ENCODE measurements at regions not wholly inside any gene's neighbourhood (a gene's known extent, or its start where the extent isn't known, plus 50 kb on each side); places are given as distances from the start of the nearest gene placed in this dataset.
A peak's percentile ranks its signal among the peaks of the same experiment; 100 is the strongest.
"Not testable (repeated sequence)": the region's sequence is repeated elsewhere in the genome, so short reads cannot be mapped to it uniquely, and the experiment has no call there.

GRCh38 chr2:12558519-12558918 lies 158.2 kb upstream of the TRIB2 start:
- DNase-seq = no peak
- no peaks in the 10 kb centered on the region for H3K9me3 ChIP-seq
- no peak overlapping the region for H3K4me3 ChIP-seq (ENCODE audit: low read depth, low read length)
- no peaks in the 10 kb centered on the region; the same call in 1 of the 2 replicates for H3K36me3 ChIP-seq
- peaks cover 31% of the 10 kb centered on the region for H3K4me1 ChIP-seq
- H3K27me3 ChIP-seq = no peaks in the 10 kb centered on the region
- TF ChIP-seq CTCF (IDR thresholded peaks at IDR 0.05; ENCODE audit: low read depth, low read length) = no peak

- H3K27me3 ChIP-seq = no peaks in the 10 kb centered on the region
- H3K4me1 ChIP-seq = peaks cover 14% of the 10 kb centered on the region
- no peaks in the 10 kb centered on the region; the same call in 1 of the 2 replicates for H3K36me3 ChIP-seq
- no peak for TF ChIP-seq CTCF (IDR thresholded peaks at IDR 0.05; ENCODE audit: low read depth, low read length)
- no peak for DNase-seq
- no peaks in the 10 kb centered on the region for H3K9me3 ChIP-seq
- H3K4me3 ChIP-seq (ENCODE audit: low read depth, low read length) = no peak overlapping the region
Measured at GRCh38 chr2:12560618-12561017, 156.1 kb upstream of the TRIB2 start.

- H3K4me3 ChIP-seq (ENCODE audit: low read depth, low read length) = no peak overlapping the region
- H3K4me1 ChIP-seq = no peaks in the 10 kb centered on the region
- no peaks in the 10 kb centered on the region for H3K9me3 ChIP-seq
- H3K36me3 ChIP-seq = no peaks in the 10 kb centered on the region
- TF ChIP-seq CTCF (IDR thresholded peaks at IDR 0.05; ENCODE audit: low read depth, low read length) = no peak
- DNase-seq = no peak
- H3K27me3 ChIP-seq = no peaks in the 10 kb centered on the region
Measured at GRCh38 chr2:12567411-12567810, 149.3 kb upstream of the TRIB2 start.

GRCh38 chr2:12569510-12569909 lies 147.2 kb upstream of the TRIB2 start:
- DNase-seq; H3K27me3 ChIP-seq; H3K4me3 ChIP-seq (ENCODE audit: low read depth, low read length); H3K9me3 ChIP-seq; H3K36me3 ChIP-seq; H3K4me1 ChIP-seq: not testable (repeated sequence)

- not testable (repeated sequence) for H3K27me3 ChIP-seq; H3K4me1 ChIP-seq; H3K9me3 ChIP-seq; H3K36me3 ChIP-seq; H3K4me3 ChIP-seq (ENCODE audit: low read depth, low read length); DNase-seq
Measured at GRCh38 chr2:12569929-12570328, 146.8 kb upstream of the TRIB2 start.

- no peaks in the 10 kb centered on the region for H3K9me3 ChIP-seq
- H3K27me3 ChIP-seq = no peaks in the 10 kb centered on the region
- no peak for TF ChIP-seq CTCF (IDR thresholded peaks at IDR 0.05; ENCODE audit: low read depth, low read length)
- H3K4me1 ChIP-seq = peaks cover 9% of the 10 kb centered on the region
- no peaks in the 10 kb centered on the region for H3K36me3 ChIP-seq
- peak; percentile 54 for DNase-seq
- no peak overlapping the region for H3K4me3 ChIP-seq (ENCODE audit: low read depth, low read length)
Measured at GRCh38 chr2:12577091-12577490, 139.6 kb upstream of the TRIB2 start.

- Histone ChIP-seq H3K27me3 (no peaks in the 10 kb centered on the region), H3K9me3 (no peaks in the 10 kb centered on the region), H3K4me3 (ENCODE audit: low read depth, low read length) (no peak overlapping the region), H3K4me1 (peaks cover 10% of the 10 kb centered on the region), H3K36me3 (no peaks in the 10 kb centered on the region)
- no peak for TF ChIP-seq CTCF (IDR thresholded peaks at IDR 0.05; ENCODE audit: low read depth, low read length)
- DNase-seq = no peak
Measured at GRCh38 chr2:12577567-12578253, 139.0 kb upstream of the TRIB2 start.

Measured in BE2C (cell line).